ENCODE measurements at regions not wholly inside any gene's neighbourhood (a gene's known extent, or its start where the extent isn't known, plus 50 kb on each side); places are given as distances from the start of the nearest gene placed in this dataset.

DNA sequence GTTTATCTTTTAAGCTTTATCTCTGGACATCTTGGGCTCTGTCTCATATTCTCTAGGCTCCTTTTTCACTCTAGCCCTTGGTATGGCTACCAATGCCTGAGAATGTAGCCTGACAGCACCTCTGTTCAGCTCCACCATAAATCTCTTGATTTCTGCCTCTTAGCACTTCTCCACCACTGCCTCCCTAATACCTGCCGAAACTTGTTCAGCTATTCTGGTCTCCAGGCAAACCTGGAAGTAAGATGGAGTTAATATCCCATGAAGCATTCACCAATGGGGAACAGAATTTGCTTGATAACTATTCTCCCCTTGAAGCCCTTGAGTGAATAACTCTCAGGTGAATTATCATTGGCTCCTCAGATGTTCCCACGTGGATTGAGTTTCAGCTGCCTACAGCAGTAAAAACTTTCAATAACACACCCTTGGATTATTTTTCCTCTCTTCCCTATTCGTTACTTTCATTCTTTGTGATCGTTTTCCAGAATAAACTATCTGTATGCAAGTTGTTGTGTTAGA is 145.6 kb downstream of the EVA1A start:
- Mint-ChIP-seq H3K27ac (ENCODE audit: unreplicated experiment) (no peak overlapping the region), H3K4me1 (ENCODE audit: low read depth, unreplicated experiment) (no peaks in the 10 kb centered on the region), H3K9me3 (ENCODE audit: unreplicated experiment) (no peaks in the 10 kb centered on the region), H3K36me3 (ENCODE audit: unreplicated experiment) (peaks cover 5% of the 10 kb centered on the region), H3K27me3 (ENCODE audit: unreplicated experiment) (no peaks in the 10 kb centered on the region), H3K4me3 (ENCODE audit: unreplicated experiment) (no peak overlapping the region)
- no peak for DNase-seq
- TF ChIP-seq, protein P1, sequence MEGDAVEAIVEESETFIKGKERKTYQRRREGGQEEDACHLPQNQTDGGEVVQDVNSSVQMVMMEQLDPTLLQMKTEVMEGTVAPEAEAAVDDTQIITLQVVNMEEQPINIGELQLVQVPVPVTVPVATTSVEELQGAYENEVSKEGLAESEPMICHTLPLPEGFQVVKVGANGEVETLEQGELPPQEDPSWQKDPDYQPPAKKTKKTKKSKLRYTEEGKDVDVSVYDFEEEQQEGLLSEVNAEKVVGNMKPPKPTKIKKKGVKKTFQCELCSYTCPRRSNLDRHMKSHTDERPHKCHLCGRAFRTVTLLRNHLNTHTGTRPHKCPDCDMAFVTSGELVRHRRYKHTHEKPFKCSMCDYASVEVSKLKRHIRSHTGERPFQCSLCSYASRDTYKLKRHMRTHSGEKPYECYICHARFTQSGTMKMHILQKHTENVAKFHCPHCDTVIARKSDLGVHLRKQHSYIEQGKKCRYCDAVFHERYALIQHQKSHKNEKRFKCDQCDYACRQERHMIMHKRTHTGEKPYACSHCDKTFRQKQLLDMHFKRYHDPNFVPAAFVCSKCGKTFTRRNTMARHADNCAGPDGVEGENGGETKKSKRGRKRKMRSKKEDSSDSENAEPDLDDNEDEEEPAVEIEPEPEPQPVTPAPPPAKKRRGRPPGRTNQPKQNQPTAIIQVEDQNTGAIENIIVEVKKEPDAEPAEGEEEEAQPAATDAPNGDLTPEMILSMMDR (IDR thresholded peaks at IDR 0.05; ENCODE audit: partially characterized antibody, unreplicated experiment): no peak

- Mint-ChIP-seq H3K9me3 (ENCODE audit: unreplicated experiment) (no peaks in the 10 kb centered on the region), H3K4me3 (ENCODE audit: unreplicated experiment) (no peak overlapping the region), H3K27me3 (ENCODE audit: unreplicated experiment) (no peaks in the 10 kb centered on the region), H3K27ac (ENCODE audit: unreplicated experiment) (no peak overlapping the region), H3K36me3 (ENCODE audit: unreplicated experiment) (peaks cover 6% of the 10 kb centered on the region), H3K4me1 (ENCODE audit: low read depth, unreplicated experiment) (no peaks in the 10 kb centered on the region)
- DNase-seq: no peak
- TF ChIP-seq, protein P1 (IDR thresholded peaks at IDR 0.05; ENCODE audit: partially characterized antibody, unreplicated experiment): no peak
Observed at GRCh38 chr2:75411574-75411973, 149.2 kb downstream of the EVA1A start.

GRCh38 chr2:75410702-75411101 is 150.0 kb downstream of the EVA1A start:
- Mint-ChIP-seq H3K27ac (ENCODE audit: unreplicated experiment) (no peak overlapping the region), H3K36me3 (ENCODE audit: unreplicated experiment) (peaks cover 6% of the 10 kb centered on the region), H3K4me1 (ENCODE audit: low read depth, unreplicated experiment) (no peaks in the 10 kb centered on the region), H3K27me3 (ENCODE audit: unreplicated experiment) (no peaks in the 10 kb centered on the region), H3K9me3 (ENCODE audit: unreplicated experiment) (no peaks in the 10 kb centered on the region), H3K4me3 (ENCODE audit: unreplicated experiment) (no peak overlapping the region)
- TF ChIP-seq, protein P1 (IDR thresholded peaks at IDR 0.05; ENCODE audit: partially characterized antibody, unreplicated experiment): no peak
- DNase-seq: no peak

DNA sequence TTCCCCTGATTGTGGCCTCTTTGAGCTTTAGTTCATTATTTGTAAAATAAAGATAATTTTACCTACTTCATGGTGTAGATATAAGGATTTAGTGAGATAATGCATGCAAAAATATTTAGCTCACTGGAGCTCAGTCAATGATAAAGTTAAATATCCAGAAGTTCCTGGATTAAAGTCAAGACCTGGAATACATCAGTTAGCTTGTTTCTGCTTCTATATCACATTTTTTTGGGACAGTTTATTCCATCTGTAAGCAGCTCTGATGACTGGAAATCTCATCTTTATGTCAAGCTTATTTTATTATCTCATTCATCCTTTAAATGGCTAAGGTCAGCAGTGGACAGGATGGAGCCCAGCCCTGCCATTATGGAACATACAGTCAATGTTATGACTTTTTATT is 152.0 kb downstream of the EVA1A start:
- Mint-ChIP-seq H3K27me3 (ENCODE audit: unreplicated experiment) (no peaks in the 10 kb centered on the region), H3K27ac (ENCODE audit: unreplicated experiment) (no peak overlapping the region), H3K4me3 (ENCODE audit: unreplicated experiment) (no peak overlapping the region), H3K4me1 (ENCODE audit: low read depth, unreplicated experiment) (no peaks in the 10 kb centered on the region), H3K36me3 (ENCODE audit: unreplicated experiment) (peaks cover 6% of the 10 kb centered on the region), H3K9me3 (ENCODE audit: unreplicated experiment) (no peaks in the 10 kb centered on the region)
- no peak for DNase-seq
- TF ChIP-seq, protein P1 (IDR thresholded peaks at IDR 0.05; ENCODE audit: partially characterized antibody, unreplicated experiment): no peak

DNA sequence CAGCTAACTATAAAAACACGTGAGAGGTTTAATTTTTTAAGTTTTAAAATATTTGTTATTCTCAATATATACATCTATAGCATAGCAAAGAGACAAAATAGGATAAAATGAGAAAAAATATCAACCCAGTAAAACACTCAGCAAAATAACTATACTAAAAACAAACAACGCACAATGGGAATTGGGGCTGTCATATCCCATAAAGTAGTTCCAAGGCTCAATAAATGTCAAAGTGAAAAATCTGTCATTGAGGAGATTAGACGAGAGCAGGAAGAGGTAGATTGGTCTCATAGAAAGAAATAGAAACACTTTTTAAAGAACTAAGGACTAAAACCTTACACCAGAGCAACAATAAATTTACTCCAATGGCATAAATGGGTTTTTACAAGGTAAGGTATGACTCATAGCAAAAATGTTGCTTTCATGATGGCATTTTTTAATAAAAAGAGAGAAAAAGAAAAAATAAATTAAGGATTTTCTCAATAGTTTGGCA is 153.7 kb downstream of the EVA1A start:
- TF ChIP-seq, protein P1 (IDR thresholded peaks at IDR 0.05; ENCODE audit: partially characterized antibody, unreplicated experiment): no peak
- DNase-seq: no peak
- H3K9me3 Mint-ChIP-seq (ENCODE audit: unreplicated experiment): no peaks in the 10 kb centered on the region
- no peak overlapping the region for H3K27ac Mint-ChIP-seq (ENCODE audit: unreplicated experiment)
- no peak overlapping the region for H3K4me3 Mint-ChIP-seq (ENCODE audit: unreplicated experiment)
- no peaks in the 10 kb centered on the region for H3K27me3 Mint-ChIP-seq (ENCODE audit: unreplicated experiment)
- no peaks in the 10 kb centered on the region for H3K4me1 Mint-ChIP-seq (ENCODE audit: low read depth, unreplicated experiment)
- peaks cover 6% of the 10 kb centered on the region for H3K36me3 Mint-ChIP-seq (ENCODE audit: unreplicated experiment)
